Keratinocyte (primary cell): ENCODE measurements at regions not wholly inside any gene's neighbourhood (a gene's known extent, or its start where the extent isn't known, plus 50 kb on each side); places are given as distances from the start of the nearest gene placed in this dataset.

ENCODE experiments used
- DNase-seq: peaks from one replicate; pipeline ENCODE4 v3.0.0-alpha.2; 2011; ENCODE audit warnings: low read depth, missing footprints, low spot score
- FAIRE-seq: peaks from 2 replicates; lab custom pipeline; 2011; peaks lifted over from hg19 to GRCh38; lab: Jason Lieb, UNC
- H2AFZ ChIP-seq: 2 replicates; pipeline ENCODE4 v1.6.0; 2012; ENCODE audit warnings: low read length, control low read depth, inconsistent platforms; ENCODE audit not compliant: control insufficient read depth
- H3K27ac ChIP-seq: 2 replicates; pipeline ENCODE4 v1.5.1; 2011; ENCODE audit warnings: low read length; ENCODE audit not compliant: control insufficient read depth, insufficient read depth
- H3K27me3 ChIP-seq: 3 replicates; pipeline ENCODE4 v1.6.0; 2011; ENCODE audit warnings: low read length; ENCODE audit not compliant: control insufficient read depth, insufficient read depth; ENCODE audit errors: extremely low read depth
- H3K36me3 ChIP-seq, 2 experiments: 2 replicates in 1 of 2; 3 replicates in 1 of 2; pipeline ENCODE4 v1.5.1; 2011; ENCODE audit warnings: low read length in 2 of 2, mild to moderate bottlenecking in 1 of 2; ENCODE audit not compliant: control insufficient read depth in 2 of 2, insufficient read depth in 2 of 2; ENCODE audit errors: extremely low read depth in 1 of 2
- H3K4me1 ChIP-seq: 3 replicates; pipeline ENCODE4 v1.5.1; 2011; ENCODE audit warnings: low read length; ENCODE audit not compliant: control insufficient read depth, insufficient read depth; ENCODE audit errors: extremely low read depth
- H3K4me2 ChIP-seq: 3 replicates; pipeline ENCODE4 v1.6.0; 2011; ENCODE audit warnings: low read depth, low read length; ENCODE audit not compliant: control insufficient read depth, insufficient read depth; ENCODE audit errors: extremely low read depth
- H3K4me3 ChIP-seq, 3 experiments: fragments of 200-600 bp in 1 of 3; sonication (generic) in 1 of 3; 2 replicates in 2 of 3; 3 replicates in 1 of 3; pipeline ENCODE4 v1.5.1; 2011 to 2016; ENCODE audit warnings: low read length in 3 of 3, mild to moderate bottlenecking in 3 of 3, control low read depth in 2 of 3, inconsistent platforms in 1 of 3, low read depth in 1 of 3, mixed read lengths in 1 of 3, mixed run types in 1 of 3, moderate library complexity in 1 of 3; ENCODE audit not compliant: control insufficient read depth in 2 of 3, insufficient read depth in 2 of 3; ENCODE audit errors: extremely low read depth in 1 of 3
- H3K79me2 ChIP-seq: 2 replicates; pipeline ENCODE4 v1.6.0; 2012; ENCODE audit warnings: low read length; ENCODE audit not compliant: control insufficient read depth, insufficient read depth
- H3K9ac ChIP-seq: 3 replicates; pipeline ENCODE4 v1.6.0; 2011; ENCODE audit warnings: low read length; ENCODE audit not compliant: control insufficient read depth, insufficient read depth; ENCODE audit errors: extremely low read depth
- H3K9me1 ChIP-seq: 3 replicates; pipeline ENCODE4 v1.6.0; 2011; ENCODE audit warnings: low read length; ENCODE audit not compliant: control insufficient read depth, insufficient read depth; ENCODE audit errors: extremely low read depth
- H3K9me3 ChIP-seq: 2 replicates; pipeline ENCODE4 v1.5.1; 2012; ENCODE audit warnings: low read depth, low read length; ENCODE audit not compliant: control insufficient read depth
- H4K20me1 ChIP-seq: 3 replicates; pipeline ENCODE4 v1.6.0; 2011; ENCODE audit warnings: low read length; ENCODE audit not compliant: control insufficient read depth, insufficient read depth; ENCODE audit errors: extremely low read depth
- CTCF ChIP-seq, 3 experiments: IDR thresholded peaks in 1 of 3; conservative IDR thresholded peaks in 1 of 3; optimal IDR thresholded peaks in 1 of 3; 2 replicates in 2 of 3; 3 replicates in 1 of 3; pipeline versions ENCODE3 to v1.5.1; 2011; ENCODE audit warnings: low read length in 3 of 3, mild to moderate bottlenecking in 3 of 3, moderate library complexity in 2 of 3, control low read depth in 1 of 3, inconsistent platforms in 1 of 3; ENCODE audit not compliant: insufficient read depth in 2 of 3; ENCODE audit errors: extremely low read depth in 1 of 3
- EZH2 ChIP-seq: IDR thresholded peaks from one replicate; pipeline ENCODE4 v1.6.1; 2012; ENCODE audit warnings: inconsistent platforms, mild to moderate bottlenecking, low read length, moderate library complexity
- dilution Hi-C: fragments of 300-500 bp; cut with MboI; formaldehyde crosslinking; loops from one replicate; pipeline ENCODE4 v1.7.0; 2020; ENCODE audit warnings: low sequenced_read_pairs; ENCODE audit not compliant: extremely low pct_ligation_motif_present

GRCh38 chr4:152243896-152244595 lies 291.8 kb downstream of the FBXW7 start:
- Histone ChIP-seq H3K27ac (no peak overlapping the region), H3K4me3 (no peak overlapping the region), H3K4me1 (peaks cover 12% of the 10 kb centered on the region), H3K4me2 (peak overlapping the region; percentile 6), H3K9ac (no peak overlapping the region), H3K79me2 (no peaks in the 10 kb centered on the region), H2AFZ (peak overlapping the region; percentile 19), H3K27me3 (no peaks in the 10 kb centered on the region), H3K9me3 (no peaks in the 10 kb centered on the region), H4K20me1 (no peaks in the 10 kb centered on the region), H3K36me3 (no peaks in the 10 kb centered on the region), H3K9me1 (no peaks in the 10 kb centered on the region)
- FAIRE-seq (no peak), DNase-seq (no peak)
- dilution Hi-C loops = no loop called here
- TF ChIP-seq EZH2 = no peak
- TF ChIP-seq CTCF (optimal IDR thresholded peaks at IDR 0.05 in 1 of 3, IDR thresholded peaks at IDR 0.05 in 1 of 3, conservative IDR thresholded peaks at IDR 0.05 in 1 of 3; ENCODE audit: extremely low read depth in 1 of 3, insufficient read depth in 2 of 3, low read length in 3 of 3) = no peak

- Histone ChIP-seq H3K79me2 (no peaks in the 10 kb centered on the region), H3K4me2 (no peak overlapping the region), H3K27ac (no peak overlapping the region), H2AFZ (no peak overlapping the region), H3K27me3 (no peaks in the 10 kb centered on the region), H3K4me3 (no peak overlapping the region), H3K9me3 (no peaks in the 10 kb centered on the region), H3K4me1 (peaks cover 12% of the 10 kb centered on the region), H3K9ac (no peak overlapping the region), H4K20me1 (no peaks in the 10 kb centered on the region), H3K36me3 (no peaks in the 10 kb centered on the region), H3K9me1 (no peaks in the 10 kb centered on the region)
- dilution Hi-C loops = no loop called here
- no peak for FAIRE-seq
- no peak for DNase-seq
- no peak for TF ChIP-seq EZH2
- TF ChIP-seq CTCF (optimal IDR thresholded peaks at IDR 0.05 in 1 of 3, IDR thresholded peaks at IDR 0.05 in 1 of 3, conservative IDR thresholded peaks at IDR 0.05 in 1 of 3; ENCODE audit: extremely low read depth in 1 of 3, insufficient read depth in 2 of 3, low read length in 3 of 3) = no peak
These were observed 292.7 kb downstream of the FBXW7 start for GRCh38 chr4:152243206-152243605.
